RWPE2 (cell line): ENCODE measurements at regions not wholly inside any gene's neighbourhood (a gene's known extent, or its start where the extent isn't known, plus 50 kb on each side); places are given as distances from the start of the nearest gene placed in this dataset.

Experiments
- ATAC-seq: fragments of 200-7000 bp; cut with Tn5 transposase; 3 replicates; pipeline ENCODE4 v1.9.1; 2021; ENCODE audit warnings: low read depth
- DNase-seq: peaks from one replicate; pipeline ENCODE4 v3.0.0-alpha.2; 2020; ENCODE audit warnings: low spot score
- H3K27ac ChIP-seq: fragments of 450-650 bp; 2 replicates; pipeline ENCODE4 v1.5.1; 2017; ENCODE audit warnings: mild to moderate bottlenecking; ENCODE audit not compliant: poor library complexity, severe bottlenecking
- H3K27me3 ChIP-seq: fragments of 250-450 bp; sonication (Bioruptor Pico); 2 replicates; pipeline ENCODE4 v1.5.1; 2021; ENCODE audit warnings: mild to moderate bottlenecking, moderate library complexity; ENCODE audit not compliant: insufficient read depth, poor library complexity, severe bottlenecking
- H3K36me3 ChIP-seq: fragments of 250-450 bp; sonication (Bioruptor Pico); 2 replicates; pipeline ENCODE4 v1.5.1; 2020; ENCODE audit warnings: low read depth, mild to moderate bottlenecking, moderate library complexity
- H3K4me1 ChIP-seq: fragments of 250-450 bp; sonication (Bioruptor Pico); 2 replicates; pipeline ENCODE4 v1.5.1; 2021; ENCODE audit warnings: mild to moderate bottlenecking, moderate library complexity; ENCODE audit not compliant: insufficient read depth, poor library complexity, severe bottlenecking
- H3K4me3 ChIP-seq: fragments of 250-450 bp; sonication (Bioruptor Pico); 2 replicates; pipeline ENCODE4 v1.5.1; 2021; ENCODE audit warnings: mild to moderate bottlenecking, moderate library complexity; ENCODE audit not compliant: severe bottlenecking
- H3K9me3 ChIP-seq: fragments of 250-450 bp; sonication (Bioruptor Pico); 2 replicates; pipeline ENCODE4 v1.5.1; 2021; ENCODE audit warnings: mild to moderate bottlenecking, moderate library complexity; ENCODE audit not compliant: severe bottlenecking
- TF ChIP-seq, protein P1 (sequence below): fragments of 450-650 bp; IDR thresholded peaks from one replicate; pipeline ENCODE4 v1.5.1; 2017; ENCODE audit warnings: mild to moderate bottlenecking, moderate library complexity; ENCODE audit not compliant: poor library complexity, severe bottlenecking

GRCh38 chr3:177249203-177249602, 51.9 kb upstream of the TBL1XR1 start:
- H3K9me3 ChIP-seq = no peaks in the 10 kb centered on the region
- no peak overlapping the region for H3K27ac ChIP-seq
- no peaks in the 10 kb centered on the region for H3K4me1 ChIP-seq
- no peak overlapping the region for H3K4me3 ChIP-seq
- H3K36me3 ChIP-seq = no peaks in the 10 kb centered on the region
- H3K27me3 ChIP-seq = no peaks in the 10 kb centered on the region
- TF ChIP-seq, protein P1, sequence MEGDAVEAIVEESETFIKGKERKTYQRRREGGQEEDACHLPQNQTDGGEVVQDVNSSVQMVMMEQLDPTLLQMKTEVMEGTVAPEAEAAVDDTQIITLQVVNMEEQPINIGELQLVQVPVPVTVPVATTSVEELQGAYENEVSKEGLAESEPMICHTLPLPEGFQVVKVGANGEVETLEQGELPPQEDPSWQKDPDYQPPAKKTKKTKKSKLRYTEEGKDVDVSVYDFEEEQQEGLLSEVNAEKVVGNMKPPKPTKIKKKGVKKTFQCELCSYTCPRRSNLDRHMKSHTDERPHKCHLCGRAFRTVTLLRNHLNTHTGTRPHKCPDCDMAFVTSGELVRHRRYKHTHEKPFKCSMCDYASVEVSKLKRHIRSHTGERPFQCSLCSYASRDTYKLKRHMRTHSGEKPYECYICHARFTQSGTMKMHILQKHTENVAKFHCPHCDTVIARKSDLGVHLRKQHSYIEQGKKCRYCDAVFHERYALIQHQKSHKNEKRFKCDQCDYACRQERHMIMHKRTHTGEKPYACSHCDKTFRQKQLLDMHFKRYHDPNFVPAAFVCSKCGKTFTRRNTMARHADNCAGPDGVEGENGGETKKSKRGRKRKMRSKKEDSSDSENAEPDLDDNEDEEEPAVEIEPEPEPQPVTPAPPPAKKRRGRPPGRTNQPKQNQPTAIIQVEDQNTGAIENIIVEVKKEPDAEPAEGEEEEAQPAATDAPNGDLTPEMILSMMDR = no peak
- no peak for ATAC-seq
- DNase-seq = no peak

- TF ChIP-seq, protein P1 = no peak
- DNase-seq (no peak), ATAC-seq (no peak)
- no peaks in the 10 kb centered on the region for H3K36me3 ChIP-seq
- H3K27ac ChIP-seq = no peak overlapping the region
- no peaks in the 10 kb centered on the region for H3K27me3 ChIP-seq
- no peaks in the 10 kb centered on the region for H3K9me3 ChIP-seq
- no peaks in the 10 kb centered on the region for H3K4me1 ChIP-seq
- no peak overlapping the region for H3K4me3 ChIP-seq
Measured at GRCh38 chr3:177250151-177250550, 52.9 kb upstream of the TBL1XR1 start.

DNA sequence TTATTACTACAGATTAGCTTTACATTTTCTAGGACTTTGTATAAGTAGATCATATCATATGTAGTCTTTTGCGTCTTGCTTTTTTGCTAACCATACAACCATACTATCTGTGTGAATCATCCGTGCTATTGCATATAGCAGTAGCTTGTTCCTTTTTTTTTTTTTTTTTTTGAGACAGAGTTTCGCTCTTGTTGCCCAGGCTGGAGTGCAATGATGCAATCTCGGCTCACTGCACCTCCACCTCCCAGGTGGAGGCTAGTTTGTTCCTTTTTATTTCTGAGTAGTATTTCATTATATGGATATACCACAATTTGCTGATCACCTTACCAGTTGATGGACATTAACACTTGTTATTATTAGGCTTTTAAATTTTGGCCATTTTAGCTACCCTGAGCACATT, 54.5 kb upstream of the TBL1XR1 start:
- no peaks in the 10 kb centered on the region for H3K4me1 ChIP-seq
- no peaks in the 10 kb centered on the region for H3K27me3 ChIP-seq
- H3K9me3 ChIP-seq = no peaks in the 10 kb centered on the region
- no peak for DNase-seq
- TF ChIP-seq, protein P1 = no peak
- H3K36me3 ChIP-seq = no peaks in the 10 kb centered on the region
- no peak for ATAC-seq
- no peak overlapping the region for H3K4me3 ChIP-seq
- no peak overlapping the region for H3K27ac ChIP-seq

DNA sequence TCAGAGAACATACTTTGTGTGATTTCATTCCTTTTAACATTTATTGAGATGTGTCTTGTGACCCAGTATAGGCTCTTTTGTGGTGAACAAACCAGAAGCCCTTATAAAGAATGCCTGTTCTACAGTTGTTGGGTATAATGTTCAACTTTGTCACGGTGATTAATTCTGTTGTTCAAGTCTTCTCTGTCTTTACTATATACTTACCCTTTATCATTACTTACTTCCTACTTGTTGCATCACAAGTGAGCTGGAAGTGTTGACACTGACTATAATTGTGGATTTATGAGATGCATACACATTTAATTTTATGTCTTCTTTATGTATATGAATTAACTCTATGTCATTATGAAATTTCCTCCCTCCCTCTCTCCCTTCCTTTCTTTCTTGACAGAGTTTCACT, 59.7 kb upstream of the TBL1XR1 start:
- H3K9me3 ChIP-seq = no peaks in the 10 kb centered on the region
- no peaks in the 10 kb centered on the region for H3K36me3 ChIP-seq
- no peaks in the 10 kb centered on the region for H3K4me1 ChIP-seq
- no peaks in the 10 kb centered on the region for H3K27me3 ChIP-seq
- DNase-seq = no peak
- H3K4me3 ChIP-seq = no peak overlapping the region
- ATAC-seq = no peak
- TF ChIP-seq, protein P1 = no peak
- H3K27ac ChIP-seq = no peak overlapping the region

DNA sequence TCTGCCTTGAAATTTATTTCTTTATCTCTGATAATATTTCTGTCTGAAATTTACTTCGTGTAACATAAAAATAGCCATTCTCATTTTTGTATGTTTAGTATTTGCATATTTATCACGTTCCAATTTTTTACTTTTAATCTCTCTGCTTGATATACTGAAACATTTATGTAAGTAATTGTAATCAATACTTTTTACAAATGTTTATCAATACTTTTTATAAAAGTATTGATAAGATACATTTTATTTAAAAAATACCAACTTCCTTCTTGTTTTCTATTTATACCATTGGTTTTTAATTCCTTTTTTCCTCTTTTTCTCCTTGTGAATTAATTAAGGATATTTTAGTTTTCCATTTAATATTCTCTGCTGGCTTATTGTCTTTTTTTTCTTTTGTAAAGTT, 60.3 kb upstream of the TBL1XR1 start:
- H3K4me3 ChIP-seq = no peak overlapping the region
- H3K27ac ChIP-seq = no peak overlapping the region
- ATAC-seq (no peak), DNase-seq (no peak)
- no peaks in the 10 kb centered on the region for H3K4me1 ChIP-seq
- no peaks in the 10 kb centered on the region for H3K9me3 ChIP-seq
- TF ChIP-seq, protein P1 = no peak
- H3K36me3 ChIP-seq = no peaks in the 10 kb centered on the region
- H3K27me3 ChIP-seq = no peaks in the 10 kb centered on the region
